ENCODE measurements at regions not wholly inside any gene's neighbourhood (a gene's known extent, or its start where the extent isn't known, plus 50 kb on each side); places are given as distances from the start of the nearest gene placed in this dataset.

DNA sequence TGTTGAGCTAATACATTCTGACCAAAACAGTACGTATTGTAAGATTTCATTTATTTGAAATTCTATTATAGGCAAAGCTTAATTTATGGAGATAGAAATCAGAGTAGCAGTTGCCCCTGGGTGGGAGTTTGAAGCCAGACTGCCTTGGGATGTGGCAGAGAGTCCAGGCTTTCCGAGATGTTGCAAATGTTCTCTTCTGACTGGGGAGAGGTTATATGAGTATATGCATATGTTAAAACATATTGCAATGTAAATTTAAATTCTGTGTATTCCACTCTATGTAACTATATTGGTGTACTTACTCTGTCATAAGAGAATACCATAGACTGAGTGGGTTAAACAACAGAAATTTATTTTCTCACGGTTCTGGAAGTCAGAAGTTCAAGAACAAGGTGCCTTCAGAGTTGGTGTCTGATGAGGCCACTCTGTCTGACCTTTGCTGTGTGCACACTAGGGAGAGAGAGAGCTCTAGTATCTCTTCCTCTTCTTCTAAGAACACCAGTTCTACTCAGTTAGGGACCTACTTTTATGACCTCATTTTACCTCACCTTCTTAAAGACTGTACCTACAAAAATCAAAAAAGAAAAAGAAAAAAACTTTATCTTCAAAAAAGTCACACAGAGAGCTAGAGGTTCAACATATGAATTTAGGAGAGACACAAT lies 299.3 kb upstream of the HS3ST1 start:
- Histone ChIP-seq H3K4me1 (ENCODE audit: insufficient read depth, low read length) (no peaks in the 10 kb centered on the region), H4K20me1 (ENCODE audit: insufficient read depth, low read length) (no peaks in the 10 kb centered on the region), H3K27ac (ENCODE audit: extremely low read length, insufficient read depth, low read length) (no peak overlapping the region), H3K4me2 (ENCODE audit: low read depth, low read length) (no peak overlapping the region), H3K27me3 (ENCODE audit: control insufficient read depth in 1 of 2, insufficient read depth in 2 of 2, low read length in 2 of 2) (no peaks in the 10 kb centered on the region), H3K79me2 (ENCODE audit: insufficient read depth, low read length) (no peaks in the 10 kb centered on the region), H3K36me3 (replicated peaks in 1 of 2; ENCODE audit: control insufficient read depth in 1 of 2, insufficient read depth in 2 of 2, low read length in 2 of 2) (no peaks in the 10 kb centered on the region), H2AFZ (ENCODE audit: low read length) (no peak overlapping the region), H3K9ac (ENCODE audit: insufficient read depth, low read depth, low read length) (no peak overlapping the region), H3K4me3 (replicated peaks in 1 of 3; ENCODE audit: insufficient read depth in 1 of 3, low read depth in 2 of 3, low read length in 3 of 3) (no peak overlapping the region), H3K9me3 (ENCODE audit: low read length) (peaks cover 51% of the 10 kb centered on the region)
- no TSS peak for BruUV-seq (replicated peaks)
- TF ChIP-seq MTF2 (CRISPR knock-in tag; IDR thresholded peaks at IDR 0.05; ENCODE audit: borderline replicate concordance) (no peak), ZNF160 (CRISPR knock-in tag; IDR thresholded peaks at IDR 0.05) (no peak), SNAPC2 (CRISPR knock-in tag; IDR thresholded peaks at IDR 0.05) (no peak)
- TF ChIP-seq, protein P1, sequence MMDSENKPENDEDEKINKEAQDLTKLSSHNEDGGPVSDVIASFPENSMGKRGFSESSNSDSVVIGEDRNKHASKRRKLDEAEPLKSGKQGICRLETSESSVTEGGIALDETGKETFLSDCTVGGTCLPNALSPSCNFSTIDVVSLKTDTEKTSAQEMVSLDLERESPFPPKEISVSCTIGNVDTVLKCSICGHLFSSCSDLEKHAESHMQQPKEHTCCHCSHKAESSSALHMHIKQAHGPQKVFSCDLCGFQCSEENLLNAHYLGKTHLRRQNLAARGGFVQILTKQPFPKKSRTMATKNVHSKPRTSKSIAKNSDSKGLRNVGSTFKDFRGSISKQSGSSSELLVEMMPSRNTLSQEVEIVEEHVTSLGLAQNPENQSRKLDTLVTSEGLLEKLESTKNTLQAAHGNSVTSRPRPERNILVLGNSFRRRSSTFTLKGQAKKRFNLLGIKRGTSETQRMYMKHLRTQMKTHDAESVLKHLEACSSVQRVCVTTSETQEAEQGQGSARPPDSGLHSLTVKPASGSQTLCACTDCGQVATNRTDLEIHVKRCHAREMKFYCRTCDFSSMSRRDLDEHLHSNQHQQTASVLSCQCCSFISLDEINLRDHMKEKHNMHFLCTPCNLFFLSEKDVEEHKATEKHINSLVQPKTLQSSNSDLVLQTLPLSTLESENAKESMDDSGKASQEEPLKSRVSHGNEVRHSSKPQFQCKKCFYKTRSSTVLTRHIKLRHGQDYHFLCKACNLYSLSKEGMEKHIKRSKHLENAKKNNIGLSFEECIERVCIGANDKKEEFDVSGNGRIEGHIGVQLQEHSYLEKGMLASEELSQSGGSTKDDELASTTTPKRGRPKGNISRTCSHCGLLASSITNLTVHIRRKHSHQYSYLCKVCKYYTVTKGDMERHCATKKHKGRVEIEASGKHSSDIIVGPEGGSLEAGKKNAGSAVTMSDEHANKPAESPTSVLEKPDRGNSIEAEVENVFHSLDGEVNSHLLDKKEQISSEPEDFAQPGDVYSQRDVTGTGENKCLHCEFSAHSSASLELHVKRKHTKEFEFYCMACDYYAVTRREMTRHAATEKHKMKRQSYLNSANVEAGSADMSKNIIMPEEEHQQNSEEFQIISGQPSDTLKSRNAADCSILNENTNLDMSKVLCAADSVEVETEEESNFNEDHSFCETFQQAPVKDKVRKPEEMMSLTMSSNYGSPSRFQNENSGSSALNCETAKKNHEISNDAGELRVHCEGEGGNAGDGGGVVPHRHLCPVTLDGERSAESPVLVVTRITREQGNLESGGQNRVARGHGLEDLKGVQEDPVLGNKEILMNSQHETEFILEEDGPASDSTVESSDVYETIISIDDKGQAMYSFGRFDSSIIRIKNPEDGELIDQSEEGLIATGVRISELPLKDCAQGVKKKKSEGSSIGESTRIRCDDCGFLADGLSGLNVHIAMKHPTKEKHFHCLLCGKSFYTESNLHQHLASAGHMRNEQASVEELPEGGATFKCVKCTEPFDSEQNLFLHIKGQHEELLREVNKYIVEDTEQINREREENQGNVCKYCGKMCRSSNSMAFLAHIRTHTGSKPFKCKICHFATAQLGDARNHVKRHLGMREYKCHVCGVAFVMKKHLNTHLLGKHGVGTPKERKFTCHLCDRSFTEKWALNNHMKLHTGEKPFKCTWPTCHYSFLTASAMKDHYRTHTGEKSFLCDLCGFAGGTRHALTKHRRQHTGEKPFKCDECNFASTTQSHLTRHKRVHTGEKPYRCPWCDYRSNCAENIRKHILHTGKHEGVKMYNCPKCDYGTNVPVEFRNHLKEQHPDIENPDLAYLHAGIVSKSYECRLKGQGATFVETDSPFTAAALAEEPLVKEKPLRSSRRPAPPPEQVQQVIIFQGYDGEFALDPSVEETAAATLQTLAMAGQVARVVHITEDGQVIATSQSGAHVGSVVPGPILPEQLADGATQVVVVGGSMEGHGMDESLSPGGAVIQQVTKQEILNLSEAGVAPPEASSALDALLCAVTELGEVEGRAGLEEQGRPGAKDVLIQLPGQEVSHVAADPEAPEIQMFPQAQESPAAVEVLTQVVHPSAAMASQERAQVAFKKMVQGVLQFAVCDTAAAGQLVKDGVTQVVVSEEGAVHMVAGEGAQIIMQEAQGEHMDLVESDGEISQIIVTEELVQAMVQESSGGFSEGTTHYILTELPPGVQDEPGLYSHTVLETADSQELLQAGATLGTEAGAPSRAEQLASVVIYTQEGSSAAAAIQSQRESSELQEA (CRISPR knock-in tag; IDR thresholded peaks at IDR 0.05; ENCODE audit: not compliant biosample characterization) = no peak
- TF ChIP-seq, protein P2, sequence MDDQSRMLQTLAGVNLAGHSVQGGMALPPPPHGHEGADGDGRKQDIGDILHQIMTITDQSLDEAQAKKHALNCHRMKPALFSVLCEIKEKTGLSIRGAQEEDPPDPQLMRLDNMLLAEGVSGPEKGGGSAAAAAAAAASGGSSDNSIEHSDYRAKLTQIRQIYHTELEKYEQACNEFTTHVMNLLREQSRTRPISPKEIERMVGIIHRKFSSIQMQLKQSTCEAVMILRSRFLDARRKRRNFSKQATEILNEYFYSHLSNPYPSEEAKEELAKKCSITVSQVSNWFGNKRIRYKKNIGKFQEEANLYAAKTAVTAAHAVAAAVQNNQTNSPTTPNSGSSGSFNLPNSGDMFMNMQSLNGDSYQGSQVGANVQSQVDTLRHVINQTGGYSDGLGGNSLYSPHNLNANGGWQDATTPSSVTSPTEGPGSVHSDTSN (CRISPR knock-in tag; IDR thresholded peaks at IDR 0.05; ENCODE audit: borderline replicate concordance) = no peak
- FAIRE-seq = no peak
- ChIA-PET POLR2A (no interaction called here), CTCF (ENCODE audit: low intra/inter-chr PET ratio, low total read pairs) (no interaction called here)
- in situ Hi-C loops (cut with HindIII; ENCODE audit: extremely low pct_ligation_motif_present, low pct_unique_long_range_greater_than_20kb) = no loop called here
- 24% methylated on average over 3 of the region's 3 CpGs for WGBS (ENCODE audit: low lambda C conversion rate)
- intact Hi-C loops (cut with micrococcal nuclease; ENCODE audit: unreplicated experiment) = no loop called here
- DNase-seq (ENCODE audit: low spot score) = no peak
- no peak for ATAC-seq

Data from HepG2 (cell line).